Endothelial cell of umbilical vein (primary cell): ENCODE measurements at regions not wholly inside any gene's neighbourhood (a gene's known extent, or its start where the extent isn't known, plus 50 kb on each side); places are given as distances from the start of the nearest gene placed in this dataset.

Experiments
- BruUV-seq: library from RNA; stranded (reverse); fragments of 400-500 nt; replicated peaks from 2 replicates; lab custom pipeline; 2021; lab: Mats Ljungman, UMichigan
- CTCF ChIA-PET: fragments of 300-600, 350-600 bp; sonication (Branson Sonifier 250); formaldehyde crosslinking; loops from one replicate; lab custom pipeline; 2021; ENCODE audit warnings: antibody characterized with exemption, inconsistent platforms; lab: Charles Lee
- POLR2A ChIA-PET: fragments of 300-600, 350-600 bp; sonication (Branson Sonifier 250); formaldehyde crosslinking; loops from one replicate; lab custom pipeline; 2021; ENCODE audit warnings: antibody characterized with exemption, inconsistent platforms; lab: Charles Lee
- DNase-seq: peaks from one replicate; pipeline ENCODE4 v3.0.0-alpha.2; 2011; ENCODE audit warnings: low read depth, low spot score
- FAIRE-seq: peaks from 2 replicates; lab custom pipeline; 2011; peaks lifted over from hg19 to GRCh38; lab: Jason Lieb, UNC
- H2AFZ ChIP-seq: 2 replicates; pipeline ENCODE4 v1.6.0; 2012; ENCODE audit warnings: low read depth, low read length, control low read depth, inconsistent platforms
- H3K27ac ChIP-seq: 2 replicates; pipeline ENCODE4 v1.5.1; 2011; ENCODE audit warnings: low read depth, mild to moderate bottlenecking, control low read depth, low read length, moderate library complexity; ENCODE audit not compliant: insufficient read depth
- H3K27me3 ChIP-seq, 2 experiments: 2 replicates each; pipeline versions ENCODE4 v1.6.0 to v1.6.1; 2011; ENCODE audit warnings: low read length in 2 of 2, mixed read lengths in 1 of 2; ENCODE audit not compliant: control insufficient read depth in 2 of 2, insufficient read depth in 2 of 2
- H3K36me3 ChIP-seq, 2 experiments: 2 replicates in 1 of 2; 3 replicates in 1 of 2; pipeline ENCODE4 v1.5.1; 2011; ENCODE audit warnings: low read length in 2 of 2, mild to moderate bottlenecking in 1 of 2, moderate library complexity in 1 of 2; ENCODE audit not compliant: control insufficient read depth in 2 of 2, insufficient read depth in 2 of 2; ENCODE audit errors: extremely low read depth in 1 of 2
- H3K4me1 ChIP-seq: 3 replicates; pipeline ENCODE4 v1.5.1; 2011; ENCODE audit warnings: mild to moderate bottlenecking, low read length; ENCODE audit not compliant: control insufficient read depth, insufficient read depth; ENCODE audit errors: extremely low read depth
- H3K4me2 ChIP-seq: 2 replicates; pipeline ENCODE4 v1.6.1; 2011; ENCODE audit warnings: low read length, control low read depth, mixed read lengths; ENCODE audit not compliant: insufficient read depth
- H3K4me3 ChIP-seq, 3 experiments: fragments of 200-600 bp in 1 of 3; sonication (generic), shearing (Covaris generic) in 1 of 3; replicated peaks in 1 of 3; 2 replicates each; pipeline ENCODE4 v1.5.1; 2011 to 2016; ENCODE audit warnings: control low read depth in 3 of 3, low read length in 3 of 3, mild to moderate bottlenecking in 2 of 3, inconsistent platforms in 1 of 3, low read depth in 1 of 3, moderate library complexity in 1 of 3; ENCODE audit not compliant: insufficient read depth in 1 of 3
- H3K79me2 ChIP-seq: 2 replicates; pipeline ENCODE4 v1.6.0; 2012; ENCODE audit warnings: low read length, inconsistent platforms; ENCODE audit not compliant: control insufficient read depth, insufficient read depth
- H3K9ac ChIP-seq: replicated peaks from 2 replicates; pipeline ENCODE3; 2011; ENCODE audit warnings: low read length, control low read depth; ENCODE audit not compliant: insufficient read depth; ENCODE audit errors: extremely low read depth
- H3K9me1 ChIP-seq: replicated peaks from 3 replicates; pipeline ENCODE4 v1.6.0; 2011; ENCODE audit warnings: mild to moderate bottlenecking, low read length; ENCODE audit not compliant: control insufficient read depth, insufficient read depth; ENCODE audit errors: extremely low read depth
- H3K9me3 ChIP-seq: replicated peaks from 2 replicates; pipeline ENCODE4 v1.5.1; 2012; ENCODE audit warnings: low read length, inconsistent platforms; ENCODE audit not compliant: control insufficient read depth, insufficient read depth
- H4K20me1 ChIP-seq: replicated peaks from 2 replicates; pipeline ENCODE3; 2011; ENCODE audit warnings: mild to moderate bottlenecking, low read length; ENCODE audit not compliant: control insufficient read depth, insufficient read depth; ENCODE audit errors: extremely low read depth
- CTCF ChIP-seq, 2 donors: IDR thresholded peaks; 1 replicate in 1 of 2; 2 replicates in 1 of 2; pipeline ENCODE4 v1.5.1; 2011; ENCODE audit warnings: low read length in 2 of 2, mild to moderate bottlenecking in 2 of 2, moderate library complexity in 2 of 2, control low read depth in 1 of 2, inconsistent platforms in 1 of 2, low read depth in 1 of 2; ENCODE audit not compliant: insufficient read depth in 1 of 2; ENCODE audit errors: extremely low read depth in 1 of 2
- FOS ChIP-seq: IDR thresholded peaks from 2 replicates; pipeline ENCODE4 v1.6.1; 2011; ENCODE audit warnings: mild to moderate bottlenecking, low read length, moderate library complexity, borderline replicate concordance; ENCODE audit not compliant: insufficient read depth
- GATA2 ChIP-seq: IDR thresholded peaks from 2 replicates; pipeline ENCODE4 v1.7.0; 2011; ENCODE audit warnings: low read depth, mild to moderate bottlenecking, moderate library complexity, mixed read lengths, low read length; ENCODE audit not compliant: insufficient read length, insufficient read depth
- JUN ChIP-seq: IDR thresholded peaks from 2 replicates; pipeline ENCODE4 v1.6.1; 2011; ENCODE audit warnings: borderline replicate concordance, low read depth; ENCODE audit not compliant: insufficient read length, insufficient read depth
- MYC ChIP-seq: IDR thresholded peaks from one replicate; pipeline ENCODE4 v1.6.1; 2011; ENCODE audit warnings: mild to moderate bottlenecking, low read depth, low read length
- POLR2A ChIP-seq: IDR thresholded peaks from 2 replicates; pipeline ENCODE4 v1.6.1; 2012; ENCODE audit warnings: low read depth, mild to moderate bottlenecking, control low read depth, low read length
- dilution Hi-C: fragments of 300-500 bp; cut with MboI; formaldehyde crosslinking; loops from one replicate; pipeline ENCODE4 v1.15.0; 2019; ENCODE audit warnings: low sequenced_read_pairs; ENCODE audit not compliant: extremely low pct_ligation_motif_present
- intact Hi-C: fragments of 100-400 bp; cut with micrococcal nuclease; formaldehyde crosslinking; loops from one replicate; pipeline ENCODE4 v1.10.0; 2022

DNA sequence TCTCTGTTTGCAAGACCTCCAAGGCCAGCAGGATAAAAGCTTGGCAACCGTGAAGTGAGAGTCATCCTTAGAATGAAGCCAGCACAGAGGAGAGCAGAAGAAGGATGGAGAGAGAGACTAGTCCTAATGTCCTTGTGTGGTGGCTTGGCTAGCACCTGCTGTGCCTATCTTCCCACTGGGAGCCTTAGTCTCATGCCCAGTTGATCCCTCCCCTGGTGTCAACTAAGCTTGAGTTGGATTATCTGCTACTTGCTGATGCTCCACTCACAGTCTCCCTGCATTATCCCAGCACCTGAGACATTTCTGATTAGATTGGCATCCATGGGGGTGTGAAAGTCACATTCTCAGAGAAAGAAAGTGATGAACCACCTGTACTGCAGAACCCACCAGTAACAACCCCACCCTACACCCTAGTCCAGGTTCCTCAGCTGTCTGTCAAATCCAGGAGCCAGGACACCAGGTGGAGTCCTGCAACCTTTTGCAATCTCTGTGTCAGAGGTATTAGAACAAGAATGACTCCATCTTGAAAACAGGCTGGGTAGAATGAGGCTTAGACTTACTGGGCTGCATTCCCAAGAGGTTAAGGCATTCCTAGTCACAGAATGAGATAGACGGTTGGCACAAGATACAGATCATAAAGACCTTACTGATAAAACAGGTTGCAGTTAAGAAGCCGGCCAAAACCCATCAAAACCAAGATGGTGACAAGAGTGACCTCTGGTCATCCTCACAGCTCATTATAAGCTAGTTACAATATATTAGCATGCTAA lies 460.2 kb upstream of the C16orf82 start:
- Histone ChIP-seq H3K4me3 (no peak overlapping the region), H3K36me3 (no peaks in the 10 kb centered on the region), H4K20me1 (no peaks in the 10 kb centered on the region), H3K9ac (no peak overlapping the region), H3K27ac (no peak overlapping the region), H3K79me2 (no peaks in the 10 kb centered on the region), H3K9me1 (no peaks in the 10 kb centered on the region), H2AFZ (no peak overlapping the region), H3K4me1 (no peaks in the 10 kb centered on the region), H3K9me3 (peaks cover 2% of the 10 kb centered on the region), H3K4me2 (no peak overlapping the region), H3K27me3 (no peaks in the 10 kb centered on the region)
- dilution Hi-C loops (no loop called here), intact Hi-C loops (no loop called here)
- POLR2A ChIA-PET, result no interaction called here
- DNase-seq, result no peak
- FAIRE-seq, result no peak
- no TSS peak for BruUV-seq
- CTCF ChIA-PET, result no interaction called here
- TF ChIP-seq MYC, result no peak
- no peak for TF ChIP-seq CTCF (IDR thresholded peaks at IDR 0.05; ENCODE audit: extremely low read depth in 1 of 2, insufficient read depth in 1 of 2, low read depth in 1 of 2, low read length in 2 of 2)
- TF ChIP-seq FOS, result no peak
- TF ChIP-seq GATA2, result no peak
- no peak for TF ChIP-seq POLR2A
- TF ChIP-seq JUN, result no peak
